NCI-H187 treated with DMSO at 0.1 percent for 48 hours (cell line): ENCODE measurements at regions not wholly inside any gene's neighbourhood (a gene's known extent, or its start where the extent isn't known, plus 50 kb on each side); places are given as distances from the start of the nearest gene placed in this dataset.
"Not testable (repeated sequence)": the region's sequence is repeated elsewhere in the genome, so short reads cannot be mapped to it uniquely, and the experiment has no call there.

Experiments used
- DNase-seq: peaks from one replicate; lab custom pipeline; 2025; lab: John Stamatoyannopoulos, UW

DNA sequence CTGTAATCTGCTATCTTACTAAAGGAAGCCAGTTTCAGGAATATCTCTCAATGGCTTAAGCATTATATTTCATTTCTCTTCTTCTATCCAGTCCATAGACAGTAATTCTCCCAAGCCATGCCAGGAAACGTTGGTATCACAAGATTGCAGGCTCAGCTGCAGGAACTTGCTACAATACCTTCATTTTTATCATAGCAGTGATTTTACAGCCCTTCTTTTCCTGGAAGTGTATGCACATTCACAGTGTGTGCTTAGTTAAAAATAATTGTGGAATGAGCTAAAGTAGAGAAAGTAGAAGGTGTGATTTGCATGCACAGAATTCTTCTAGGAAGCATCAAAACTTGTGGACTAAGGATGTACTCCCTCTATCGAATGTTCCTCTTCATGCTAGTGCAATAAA lies 647.2 kb upstream of the PTBP2 start:
- DNase-seq, result no peak

DNA sequence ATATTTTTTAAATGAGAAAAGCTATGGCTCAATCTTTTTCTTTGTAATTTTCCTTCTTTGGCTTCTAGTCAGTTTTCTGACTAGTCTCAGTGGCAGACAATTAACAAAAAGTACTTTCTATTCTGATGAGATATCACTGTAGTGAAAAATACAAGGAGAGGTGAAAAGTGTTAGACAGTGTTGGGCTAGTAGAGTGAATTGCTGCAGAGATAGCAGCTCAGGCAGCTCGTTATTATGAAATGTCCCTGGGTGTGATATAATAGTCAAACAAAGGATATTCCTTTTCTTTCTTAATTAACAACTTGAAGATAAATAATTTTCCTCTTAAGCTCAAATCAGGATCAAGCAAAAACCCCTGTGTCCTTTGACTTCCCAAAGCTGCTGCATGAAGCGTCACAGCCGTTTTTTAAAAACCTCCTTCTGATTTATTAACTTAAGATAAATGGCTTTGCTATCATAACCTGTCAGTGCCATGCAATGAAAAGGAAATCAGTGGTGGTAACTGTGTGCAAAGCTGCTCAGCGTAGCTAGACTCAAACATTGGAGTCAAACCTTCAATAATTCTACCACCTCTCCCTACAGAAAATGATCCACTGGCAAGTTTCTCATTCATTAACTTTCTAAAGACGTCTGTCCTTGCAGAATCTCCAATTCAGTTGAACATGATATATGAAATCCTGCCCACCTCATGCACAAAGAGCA lies 646.6 kb upstream of the PTBP2 start:
- DNase-seq, result no peak

DNA sequence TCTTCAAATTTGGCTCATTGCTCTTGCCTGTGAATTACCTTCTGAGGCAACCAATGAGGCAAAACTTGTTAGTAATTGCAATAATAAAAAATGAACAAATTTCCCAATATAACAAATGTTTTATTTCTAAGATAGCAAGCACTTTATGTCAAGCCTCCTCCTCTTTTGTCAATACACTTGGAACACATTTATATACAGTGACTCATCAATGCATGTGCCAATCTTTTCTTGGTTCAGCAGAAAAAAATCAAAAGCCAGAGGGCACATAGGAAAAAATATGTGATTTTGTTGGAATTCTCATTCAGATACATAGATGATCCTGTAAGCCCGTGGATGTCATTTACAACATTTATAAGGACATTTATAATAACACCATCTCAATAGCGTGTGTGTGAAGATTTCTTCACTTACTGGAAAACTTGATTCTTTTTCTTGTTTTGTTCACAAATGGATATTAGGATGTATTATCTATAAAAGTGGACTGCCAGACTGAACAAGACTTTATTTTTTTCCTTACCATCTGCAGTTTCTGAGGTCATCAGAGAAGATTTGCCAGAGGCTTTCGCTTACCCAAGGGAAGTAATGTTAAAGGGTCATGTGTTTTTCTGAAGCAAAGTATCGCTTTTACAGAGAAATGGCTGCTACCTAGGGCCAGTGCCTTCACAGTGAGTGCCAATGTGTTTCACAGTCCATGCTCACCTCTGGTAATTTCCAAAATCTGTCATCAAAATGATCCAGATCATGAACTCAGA lies 645.7 kb upstream of the PTBP2 start:
- DNase-seq, result no peak

DNA sequence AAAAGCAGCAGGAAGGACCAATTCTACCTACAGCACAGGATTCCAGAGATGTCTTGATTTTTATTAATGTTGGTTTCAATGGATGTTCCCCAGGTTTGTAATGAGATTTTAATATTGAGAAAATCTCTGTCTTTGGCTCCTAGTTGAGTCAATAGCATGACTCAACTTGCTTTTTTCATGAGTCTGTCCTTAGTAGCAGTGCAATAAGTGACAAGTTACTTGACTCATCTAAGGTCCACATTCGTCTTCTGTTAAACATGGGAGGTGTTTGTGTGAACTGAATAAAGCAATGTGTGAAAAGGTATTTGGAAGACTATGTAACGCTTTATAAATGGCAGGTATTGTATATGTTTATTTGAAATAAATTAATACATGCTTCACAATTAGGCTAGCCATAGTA lies 645.0 kb upstream of the PTBP2 start:
- no peak for DNase-seq

DNA sequence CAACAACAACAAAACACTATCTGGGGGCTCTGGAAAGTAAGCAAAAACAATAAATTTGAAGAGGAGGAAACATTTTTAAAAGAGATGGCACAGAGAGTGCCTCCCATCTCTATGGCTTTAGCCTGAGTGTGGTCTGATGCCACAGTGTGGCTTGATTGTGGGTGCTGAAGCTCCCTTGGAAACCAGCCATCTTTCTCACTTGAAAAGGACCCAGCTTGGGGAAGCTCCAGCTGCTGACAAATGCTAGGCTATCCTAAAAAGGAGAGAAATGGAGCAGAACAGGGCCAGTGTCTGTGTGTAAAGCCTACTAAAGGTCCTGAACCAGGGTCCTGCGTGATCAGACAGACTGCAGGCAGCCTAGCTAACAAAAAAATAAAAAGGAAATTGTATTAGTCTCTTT lies 642.0 kb upstream of the PTBP2 start:
- DNase-seq, result no peak

DNA sequence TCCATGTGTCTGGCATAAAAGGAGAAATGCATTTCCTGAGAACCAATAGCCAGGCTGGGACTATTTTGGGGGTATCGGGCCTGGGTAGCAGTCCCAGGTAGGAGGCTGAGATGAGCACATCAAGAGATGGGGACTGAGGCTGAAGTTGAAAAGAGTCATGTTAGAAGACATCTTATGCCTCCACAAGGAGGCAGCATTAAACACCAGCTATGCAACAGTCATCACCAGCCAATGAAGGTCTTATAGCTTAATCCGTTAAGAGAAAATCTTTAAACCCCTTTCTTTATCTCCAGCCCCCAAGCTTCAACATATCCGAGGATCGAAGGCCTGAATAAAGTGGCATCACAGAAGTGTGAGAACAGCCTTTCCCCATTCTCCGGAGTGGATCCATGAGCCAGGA lies 640.7 kb upstream of the PTBP2 start:
- DNase-seq, result no peak

DNA sequence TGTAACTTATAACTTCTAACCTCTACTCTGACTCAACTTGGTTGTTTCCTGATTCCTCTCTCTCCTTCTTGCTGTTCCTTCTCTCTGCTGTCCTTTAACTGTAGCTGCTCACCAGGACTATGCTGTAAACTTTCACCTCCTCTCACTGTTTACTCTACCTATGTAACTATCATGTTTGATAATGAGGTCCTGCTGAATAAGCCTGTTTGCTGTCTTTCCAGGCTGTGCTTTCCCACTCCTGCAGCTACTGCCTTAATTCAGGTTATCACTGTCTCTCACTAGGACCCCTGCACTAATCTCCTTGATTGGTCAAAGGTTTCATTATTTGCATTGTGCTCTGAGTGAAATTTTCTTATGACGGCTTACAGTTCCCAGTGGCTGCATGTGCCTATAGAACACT lies 633.9 kb upstream of the PTBP2 start:
- DNase-seq, result no peak

DNA sequence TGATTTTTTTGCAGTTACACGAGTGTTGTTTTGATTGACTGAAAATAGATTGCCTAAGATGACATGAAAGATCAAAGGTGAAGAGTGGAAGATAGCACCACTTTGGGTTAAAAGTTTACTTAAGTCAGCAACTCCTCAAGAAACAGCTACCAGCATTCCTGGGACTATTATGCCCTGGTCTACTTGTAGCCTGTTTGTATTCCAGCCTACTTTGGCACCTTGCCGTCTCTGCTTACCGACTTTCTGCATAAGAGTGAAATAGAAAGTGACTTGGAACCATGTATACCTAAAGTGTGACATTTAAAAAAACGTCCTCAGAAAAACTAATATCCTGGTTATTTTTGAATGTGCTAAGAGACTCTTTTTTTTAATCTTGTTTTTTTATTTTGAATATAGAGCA lies 631.5 kb upstream of the PTBP2 start:
- no peak for DNase-seq

DNA sequence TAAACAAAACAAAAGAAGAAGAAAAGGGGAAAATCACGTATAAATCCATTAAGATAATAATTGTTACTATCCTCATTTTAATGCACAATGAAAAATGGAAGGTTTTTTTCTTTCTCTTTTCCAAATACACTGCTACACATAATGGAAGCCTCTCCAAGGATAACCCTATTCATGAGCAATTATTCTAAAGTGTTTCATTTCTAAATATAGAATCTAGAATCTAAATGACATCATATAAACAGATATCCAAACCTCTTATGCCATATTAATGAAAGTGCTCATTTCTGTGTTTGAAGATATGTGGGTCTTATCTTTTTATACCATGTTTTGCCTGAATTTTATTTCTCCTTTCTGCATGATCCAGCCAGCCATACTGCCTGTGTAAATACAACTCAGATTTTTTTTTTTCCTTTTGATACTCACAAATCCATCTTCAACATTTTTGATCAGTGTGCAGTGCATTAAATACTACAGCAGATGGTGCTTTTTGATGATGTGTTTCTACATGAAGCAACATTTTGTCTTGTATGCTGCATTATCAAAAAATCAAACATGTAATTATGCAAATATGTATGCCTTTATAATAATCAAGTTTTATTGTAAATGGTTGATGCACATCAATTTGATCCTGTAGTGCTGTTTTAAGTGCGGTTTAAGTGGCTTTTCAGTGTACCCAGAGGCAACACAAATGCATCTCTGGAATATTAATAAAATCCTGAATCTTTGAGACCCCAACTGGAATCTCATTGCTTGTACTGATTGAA lies 625.6 kb upstream of the PTBP2 start:
- no peak for DNase-seq

DNA sequence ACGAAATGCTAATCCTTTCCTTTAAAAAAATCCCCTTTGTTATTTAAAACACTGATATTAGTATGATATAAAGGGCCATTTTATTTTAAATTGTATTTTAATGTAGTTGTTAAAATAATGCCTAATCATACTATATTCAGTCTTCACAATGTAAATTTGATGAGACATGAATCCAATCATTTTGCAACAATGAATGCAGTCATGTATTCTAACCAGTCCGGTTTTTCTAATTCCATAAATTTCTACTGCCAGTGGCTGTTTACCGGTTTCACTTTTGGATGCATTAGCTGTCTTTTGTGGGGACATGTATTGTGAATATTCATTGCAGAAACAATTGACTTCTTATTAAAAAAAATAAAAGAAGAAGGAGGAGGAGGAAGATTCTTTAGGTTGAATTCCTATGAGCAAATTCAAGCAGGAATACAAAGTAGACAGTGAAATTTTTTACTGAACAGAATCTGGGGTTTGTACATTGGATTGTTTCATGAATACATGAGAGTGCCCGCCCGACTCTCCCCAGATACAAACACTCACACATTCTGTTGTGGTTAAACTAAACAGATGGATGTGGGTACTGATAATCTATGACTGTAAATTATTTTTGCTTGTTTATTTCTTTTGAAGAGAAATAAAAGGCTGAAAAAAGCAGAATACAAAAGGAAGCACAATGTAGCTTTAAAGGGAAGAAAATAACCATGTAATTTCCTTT lies 624.8 kb upstream of the PTBP2 start:
- no peak for DNase-seq

DNA sequence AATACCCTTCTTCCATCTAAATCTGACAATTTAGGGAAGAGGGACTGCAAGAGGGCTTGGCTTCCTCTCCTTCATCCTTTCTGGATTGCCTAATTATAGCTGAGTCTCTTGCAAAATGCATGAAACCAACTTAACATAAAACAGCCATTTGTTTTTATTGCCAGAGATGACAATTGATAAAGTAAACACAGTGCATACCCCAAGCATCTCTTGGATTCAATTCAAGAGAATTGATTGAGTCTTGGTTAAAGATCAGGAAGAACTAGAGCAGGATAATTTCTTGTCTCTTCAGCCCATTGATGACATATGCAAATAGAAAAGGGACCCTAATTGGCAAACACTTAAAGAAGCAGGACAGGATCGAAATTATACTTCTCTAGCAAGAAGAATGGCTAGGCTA lies 617.1 kb upstream of the PTBP2 start:
- DNase-seq, result no peak

DNA sequence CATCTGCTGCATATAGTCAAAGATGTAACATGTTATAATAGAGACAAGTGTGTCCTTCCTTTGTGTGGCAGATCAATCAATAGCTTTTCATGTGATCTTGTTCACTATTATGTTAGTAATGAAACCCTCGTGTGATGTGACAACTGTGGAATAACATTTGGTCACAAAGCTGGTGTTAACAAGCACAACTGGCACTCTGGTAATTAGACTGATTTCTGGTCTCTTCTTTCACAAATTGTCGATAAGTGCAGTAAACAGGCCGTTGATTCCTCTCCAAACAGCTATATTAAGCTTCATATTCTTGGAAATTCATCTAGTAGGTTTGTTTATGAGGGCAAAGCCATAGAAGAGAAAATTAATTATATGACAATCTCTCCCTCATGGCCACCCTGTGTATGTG lies 616.7 kb upstream of the PTBP2 start:
- DNase-seq, result no peak

DNA sequence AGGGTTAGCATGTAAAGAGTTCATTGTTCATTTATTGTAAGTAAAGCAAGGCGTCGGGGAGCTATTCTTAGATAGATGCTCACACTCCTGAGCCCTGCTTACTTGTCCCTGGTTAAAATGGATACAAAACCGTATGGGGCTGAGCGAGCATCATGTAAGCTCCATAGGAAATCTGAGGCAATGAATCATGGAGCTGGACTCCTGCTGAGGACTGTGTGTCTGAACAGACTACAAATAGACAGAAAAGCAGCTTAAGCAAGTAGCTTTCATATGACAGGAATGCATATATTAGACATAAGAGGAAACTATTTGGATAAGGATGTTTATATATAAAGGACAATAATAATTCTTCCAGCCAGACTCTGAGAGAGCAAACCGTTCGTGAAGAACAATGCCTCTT lies 604.9 kb upstream of the PTBP2 start:
- DNase-seq, result no peak

DNA sequence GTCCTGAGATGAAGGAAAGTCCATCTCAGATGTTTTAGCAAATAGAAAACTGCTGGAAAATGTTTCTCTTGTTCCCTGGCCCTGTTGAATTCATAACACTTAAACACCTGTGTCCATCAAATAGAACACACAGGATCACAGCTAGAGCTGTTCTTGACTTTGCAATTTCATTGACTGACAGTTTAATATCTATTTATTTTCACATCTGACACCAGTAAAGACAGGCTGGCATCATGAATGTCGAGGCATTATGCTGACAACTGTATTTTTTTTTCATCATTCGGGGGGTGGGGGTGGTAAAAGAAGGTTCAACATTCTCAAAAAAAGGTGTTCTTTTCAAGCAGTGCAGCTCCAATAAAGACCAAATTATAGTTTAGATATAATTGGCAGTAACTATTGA lies 591.2 kb upstream of the PTBP2 start:
- no peak for DNase-seq

DNA sequence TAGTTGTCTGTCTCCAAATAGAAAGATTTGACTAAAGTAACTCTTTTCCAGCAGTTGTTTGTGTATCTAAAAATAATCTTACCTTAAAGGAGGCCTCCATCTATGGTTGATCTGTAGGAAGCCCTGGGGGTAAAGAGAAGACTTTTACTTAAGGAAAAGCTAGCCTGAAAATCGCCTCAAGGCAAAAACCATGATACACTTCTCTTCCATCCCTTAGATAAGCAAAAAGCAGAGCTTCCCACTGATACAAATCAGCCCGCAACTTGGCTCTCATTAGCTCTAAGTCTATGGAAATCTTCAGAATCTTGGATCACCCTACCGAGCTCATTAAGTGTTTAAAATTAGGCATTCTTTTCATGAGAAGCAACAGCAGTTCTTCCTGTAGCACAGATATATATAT lies 576.9 kb upstream of the PTBP2 start:
- no peak for DNase-seq

DNA sequence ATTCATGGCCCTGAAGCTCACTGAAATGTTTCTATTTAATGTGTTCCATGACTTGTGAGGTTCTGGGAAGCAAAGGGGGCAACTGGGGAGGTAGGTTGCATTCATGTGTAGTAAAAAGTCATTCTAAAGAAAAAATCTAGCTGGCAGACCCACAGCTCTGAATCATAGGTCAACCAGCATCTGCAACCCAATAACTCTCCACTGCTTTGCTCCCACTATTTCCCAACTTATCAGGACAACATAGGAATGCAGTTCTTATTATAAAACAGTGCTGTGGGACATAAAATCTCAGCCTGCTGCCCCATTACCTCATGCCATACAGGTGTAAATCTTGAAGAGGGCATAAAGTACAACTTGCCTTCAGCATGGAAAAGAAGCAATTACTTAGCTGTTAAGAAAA lies 576.1 kb upstream of the PTBP2 start:
- no peak for DNase-seq

DNA sequence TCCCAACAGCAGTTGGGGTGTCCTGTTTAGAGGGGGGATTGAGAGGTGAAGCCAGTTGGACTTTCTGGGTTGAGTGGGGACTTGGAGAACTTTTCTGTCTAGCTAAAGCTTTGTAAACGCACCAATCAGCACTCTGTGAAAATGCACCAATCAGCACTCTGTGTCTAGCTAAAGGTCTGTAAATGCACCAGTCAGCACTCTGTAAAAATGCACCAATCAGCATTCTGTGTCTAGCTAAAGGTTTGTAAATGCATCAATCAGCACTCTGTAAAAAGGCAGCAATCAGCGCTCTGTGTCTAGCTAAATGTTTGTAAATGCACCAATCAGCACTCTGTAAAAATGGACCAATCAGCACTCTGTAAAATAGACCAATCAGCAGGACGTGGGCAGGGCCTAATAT lies 568.6 kb upstream of the PTBP2 start:
- not testable (repeated sequence) for DNase-seq

DNA sequence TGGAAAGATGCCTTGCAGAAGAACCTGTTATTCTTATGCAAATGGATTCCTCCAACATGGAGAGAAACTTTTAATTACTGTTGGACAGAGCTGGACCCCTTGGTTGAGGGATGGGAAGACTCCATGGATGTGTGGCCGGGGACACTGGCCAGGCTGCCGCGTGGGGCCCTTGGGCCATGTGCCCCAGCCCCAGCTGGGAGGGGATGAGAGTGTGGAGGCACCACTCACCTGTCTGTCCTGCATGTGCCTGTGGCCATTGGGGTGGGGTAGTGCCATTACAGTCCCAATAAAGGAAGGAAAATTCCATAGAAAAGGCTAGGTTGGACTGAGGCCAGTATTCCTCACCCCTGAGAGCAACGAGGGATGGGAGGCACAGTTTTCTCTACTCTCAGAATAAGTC lies 564.5 kb upstream of the PTBP2 start:
- DNase-seq, result no peak

DNA sequence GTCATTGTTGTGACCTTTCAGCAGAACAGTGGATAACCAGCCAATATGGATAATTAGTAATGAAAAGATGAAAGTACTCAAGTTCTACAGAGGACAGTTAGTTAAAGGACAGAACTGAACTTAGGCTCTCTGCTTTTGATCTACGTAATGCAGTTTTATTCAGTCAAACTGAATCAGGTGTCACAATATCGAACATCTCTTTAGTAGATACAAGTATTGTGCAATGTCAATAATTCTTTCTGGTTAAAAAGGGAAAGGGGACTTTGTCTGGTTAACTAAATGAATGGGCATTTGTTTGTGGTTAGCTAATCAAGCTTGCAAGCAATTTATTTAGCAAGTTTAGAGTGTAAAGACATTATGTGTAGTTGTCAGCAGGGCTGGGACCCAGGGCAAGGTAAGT lies 562.2 kb upstream of the PTBP2 start:
- DNase-seq, result no peak

DNA sequence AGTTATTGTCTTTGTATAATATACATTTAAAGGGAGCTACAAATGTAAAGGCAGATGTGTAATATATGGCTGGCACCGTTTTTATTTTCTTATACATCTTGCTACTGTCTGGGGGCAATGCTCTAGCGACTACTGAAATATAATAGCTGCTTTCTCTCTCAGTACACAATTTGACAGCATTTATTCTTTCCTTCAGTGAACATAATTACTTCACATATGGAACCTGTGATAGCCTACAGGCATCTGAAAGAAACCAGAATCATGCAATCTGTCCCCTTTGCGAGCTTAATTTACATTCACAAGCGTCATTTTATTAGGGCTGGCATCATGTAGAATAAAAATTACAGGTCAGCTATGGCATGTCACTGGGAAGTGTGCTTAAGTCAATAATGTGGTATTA lies 557.5 kb upstream of the PTBP2 start:
- no peak for DNase-seq

DNA sequence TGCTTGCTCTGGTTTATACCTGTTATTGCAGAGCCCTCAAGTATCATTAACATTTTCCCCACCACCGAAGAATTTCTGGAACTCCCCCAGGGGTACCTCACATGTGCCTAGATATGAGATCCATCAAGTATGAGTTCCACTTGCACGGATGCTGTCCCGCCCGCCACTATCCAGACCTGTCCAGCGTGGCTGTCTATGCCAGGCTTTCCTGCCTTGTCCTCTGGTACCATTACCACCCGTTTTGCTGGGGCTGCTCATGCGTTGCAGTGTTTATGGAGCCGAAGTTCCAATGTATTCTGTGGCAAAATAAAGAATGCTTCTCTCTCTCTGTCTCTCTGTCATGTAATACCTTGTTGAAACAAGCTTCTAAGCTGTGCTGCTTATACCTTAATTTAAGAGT lies 543.5 kb upstream of the PTBP2 start:
- DNase-seq, result no peak

DNA sequence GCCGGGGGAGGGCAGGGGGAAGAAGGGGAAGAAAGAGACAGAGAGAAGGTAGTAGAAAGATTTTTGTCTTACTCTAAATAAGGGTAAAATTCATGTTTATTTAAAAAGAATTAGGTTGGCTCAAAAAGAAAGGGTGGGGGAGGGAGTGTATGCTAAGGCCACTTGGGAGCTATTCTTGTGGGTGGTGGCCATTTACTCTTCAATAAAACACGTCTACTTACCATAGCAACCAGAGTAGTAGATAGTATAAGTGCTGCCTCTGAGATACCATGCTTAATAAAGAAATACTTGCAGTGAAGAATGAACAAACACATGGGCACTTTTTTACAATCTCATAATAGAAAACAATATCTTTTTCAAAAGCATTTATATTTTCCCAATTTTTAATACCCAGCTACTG lies 538.1 kb upstream of the PTBP2 start:
- DNase-seq, result no peak

DNA sequence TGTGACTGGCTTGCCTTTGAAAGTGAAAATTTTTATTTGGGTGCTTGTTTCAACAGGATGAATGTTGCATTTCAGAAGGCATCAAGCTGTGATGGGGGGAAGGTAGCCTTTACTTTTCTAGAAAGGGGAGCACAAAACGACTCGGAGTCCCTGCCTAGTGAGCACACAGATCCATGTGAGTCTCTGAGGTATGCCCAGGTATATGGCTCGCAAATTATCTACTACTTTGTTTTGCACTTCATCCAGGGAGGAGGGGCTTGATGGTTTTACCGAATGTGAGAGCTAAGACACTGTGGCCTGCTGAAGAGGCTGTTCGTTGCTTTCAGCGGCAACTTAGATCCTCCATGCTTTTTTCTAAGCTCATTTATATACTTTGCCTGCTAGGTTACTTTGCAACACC lies 537.7 kb upstream of the PTBP2 start:
- no peak for DNase-seq
